GM12892 (cell line): ENCODE measurements at regions not wholly inside any gene's neighbourhood (a gene's known extent, or its start where the extent isn't known, plus 50 kb on each side); places are given as distances from the start of the nearest gene placed in this dataset.

Source experiments
- POLR2A ChIP-seq: IDR thresholded peaks from 2 replicates; pipeline ENCODE4 v1.6.1; 2011; ENCODE audit warnings: low read depth, low read length, control low read depth
- POLR2AphosphoS5 ChIP-seq: IDR thresholded peaks from 2 replicates; pipeline ENCODE4 v1.6.1; 2011; ENCODE audit warnings: low read depth, low read length, control low read depth
- TAF1 ChIP-seq: IDR thresholded peaks from 2 replicates; pipeline ENCODE4 v1.6.1; 2011; ENCODE audit warnings: low read depth, mild to moderate bottlenecking, control low read depth, low read length, borderline replicate concordance

- TF ChIP-seq POLR2AphosphoS5 (no peak), POLR2A (no peak), TAF1 (no peak)
These were observed 1700.6 kb downstream of the PCDH9 start for GRCh38 chr13:65529541-65529940.
